A172 (cell line): ENCODE measurements at regions not wholly inside any gene's neighbourhood (a gene's known extent, or its start where the extent isn't known, plus 50 kb on each side); places are given as distances from the start of the nearest gene placed in this dataset.
"Not testable (repeated sequence)": the region's sequence is repeated elsewhere in the genome, so short reads cannot be mapped to it uniquely, and the experiment has no call there.

ENCODE experiments used
- DNase-seq: peaks from one replicate; pipeline ENCODE4 v3.0.0-alpha.2; 2015; ENCODE audit warnings: low spot score

GRCh38 chr11:46223252-46223513 lies 54.3 kb upstream of the CREB3L1 start:
- DNase-seq, result no peak

- DNase-seq, result peak; percentile 29
These were observed 54.8 kb upstream of the CREB3L1 start for GRCh38 chr11:46222490-46223251.

GRCh38 chr11:46220313-46220712 lies 57.1 kb upstream of the CREB3L1 start:
- no peak for DNase-seq

GRCh38 chr11:46216765-46217089 lies 60.7 kb upstream of the CREB3L1 start:
- no peak for DNase-seq

- peak; percentile 22 for DNase-seq
These were observed 61.3 kb upstream of the CREB3L1 start for GRCh38 chr11:46216019-46216764.

GRCh38 chr11:46215208-46215931 lies 62.1 kb upstream of the CREB3L1 start:
- no peak for DNase-seq

GRCh38 chr11:46212720-46213119 lies 64.7 kb upstream of the CREB3L1 start:
- DNase-seq, result no peak

GRCh38 chr11:46210856-46211255 lies 66.6 kb upstream of the CREB3L1 start:
- DNase-seq, result no peak

- peak; percentile 73 for DNase-seq
These were observed 67.3 kb upstream of the CREB3L1 start for GRCh38 chr11:46210133-46210636.

- DNase-seq, result not testable (repeated sequence)
These were observed 67.8 kb upstream of the CREB3L1 start for GRCh38 chr11:46209624-46210023.

GRCh38 chr11:46208803-46209202 lies 68.7 kb upstream of the CREB3L1 start:
- no peak for DNase-seq

GRCh38 chr11:46207270-46207669 lies 70.2 kb upstream of the CREB3L1 start:
- DNase-seq, result no peak

GRCh38 chr11:46204415-46204814 lies 73.0 kb upstream of the CREB3L1 start:
- not testable (repeated sequence) for DNase-seq

GRCh38 chr11:46203746-46204145 lies 73.7 kb upstream of the CREB3L1 start:
- DNase-seq, result no peak

- DNase-seq, result no peak
These were observed 74.6 kb upstream of the CREB3L1 start for GRCh38 chr11:46202696-46203391.

- no peak for DNase-seq
These were observed 75.3 kb upstream of the CREB3L1 start for GRCh38 chr11:46202149-46202548.

- peak; percentile 25 for DNase-seq
These were observed 76.8 kb upstream of the CREB3L1 start for GRCh38 chr11:46200537-46201281.

GRCh38 chr11:46198245-46199240 lies 77.3 kb upstream of the PHF21A start:
- DNase-seq, result no peak

- no peak for DNase-seq
These were observed 76.2 kb upstream of the PHF21A start for GRCh38 chr11:46197421-46197820.

- no peak for DNase-seq
These were observed 66.8 kb upstream of the PHF21A start for GRCh38 chr11:46188017-46188416.
